DMS 273 (cell line): ENCODE measurements at regions not wholly inside any gene's neighbourhood (a gene's known extent, or its start where the extent isn't known, plus 50 kb on each side); places are given as distances from the start of the nearest gene placed in this dataset.
A peak's percentile ranks its signal among the peaks of the same experiment; 100 is the strongest.
"Not testable (repeated sequence)": the region's sequence is repeated elsewhere in the genome, so short reads cannot be mapped to it uniquely, and the experiment has no call there.

Source experiments
- DNase-seq: peaks from one replicate; lab custom pipeline; 2025; ENCODE audit not compliant: unreplicated experiment; lab: John Stamatoyannopoulos, UW

GRCh38 chr16:86861270-86861858 is 283.0 kb downstream of the FOXL1 start:
- DNase-seq = not testable (repeated sequence)

DNA sequence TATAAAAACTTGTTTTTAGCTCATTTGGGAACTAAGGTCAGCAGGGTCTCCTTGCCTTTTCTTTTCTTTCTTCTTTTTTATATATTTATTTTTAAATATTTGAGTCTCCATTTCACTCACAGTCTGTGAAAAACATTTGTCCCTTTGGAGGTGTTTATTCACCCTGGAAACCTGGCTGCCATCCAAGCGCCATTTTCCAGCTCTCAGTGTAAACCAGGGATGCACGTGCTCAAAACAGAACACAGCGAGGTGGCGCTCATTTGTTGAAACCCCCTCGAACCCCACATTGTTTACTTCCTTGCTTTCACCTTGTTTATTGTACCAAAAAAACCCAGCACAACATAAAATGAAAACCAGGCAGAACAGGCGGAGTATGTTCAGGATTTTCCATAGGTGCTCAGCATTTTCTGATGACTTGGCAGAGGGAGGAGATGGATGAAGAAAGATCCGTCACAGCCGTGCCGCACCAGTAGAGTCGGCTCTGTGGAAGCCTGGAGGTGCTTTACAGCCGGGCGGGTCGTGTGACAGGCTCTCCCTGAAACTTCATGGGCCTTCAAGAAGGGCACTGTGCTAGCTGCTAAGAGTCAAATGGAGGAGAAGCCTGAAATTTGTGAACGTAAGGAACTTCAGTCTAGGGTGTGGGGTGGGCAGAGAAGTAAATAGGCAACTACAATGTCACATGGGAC is 284.4 kb downstream of the FOXL1 start:
- peak; percentile 16 for DNase-seq

- DNase-seq = no peak
Observed at GRCh38 chr16:86863609-86864008, 285.3 kb downstream of the FOXL1 start.

DNA sequence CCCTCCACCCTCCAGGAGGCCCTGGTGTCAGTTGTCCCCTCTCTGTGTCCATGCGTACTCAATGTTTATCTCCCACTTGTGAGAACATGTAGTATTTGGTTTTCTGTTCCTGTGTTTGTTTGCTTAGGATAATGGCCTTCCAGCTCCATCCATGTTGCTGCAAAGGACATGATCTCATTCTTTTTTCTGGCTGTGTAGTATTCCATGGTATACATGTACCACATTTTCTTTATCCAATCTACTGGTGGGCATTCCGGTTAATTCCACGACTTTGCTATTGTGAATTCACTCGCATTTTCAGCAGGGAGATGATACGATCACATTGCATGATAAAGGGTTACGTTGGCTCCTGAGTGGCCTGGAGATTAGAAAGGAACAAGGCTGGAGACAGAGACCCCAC is 286.2 kb downstream of the FOXL1 start:
- DNase-seq = no peak

GRCh38 chr16:86865851-86866662 is 287.7 kb downstream of the FOXL1 start:
- DNase-seq = no peak

DNA sequence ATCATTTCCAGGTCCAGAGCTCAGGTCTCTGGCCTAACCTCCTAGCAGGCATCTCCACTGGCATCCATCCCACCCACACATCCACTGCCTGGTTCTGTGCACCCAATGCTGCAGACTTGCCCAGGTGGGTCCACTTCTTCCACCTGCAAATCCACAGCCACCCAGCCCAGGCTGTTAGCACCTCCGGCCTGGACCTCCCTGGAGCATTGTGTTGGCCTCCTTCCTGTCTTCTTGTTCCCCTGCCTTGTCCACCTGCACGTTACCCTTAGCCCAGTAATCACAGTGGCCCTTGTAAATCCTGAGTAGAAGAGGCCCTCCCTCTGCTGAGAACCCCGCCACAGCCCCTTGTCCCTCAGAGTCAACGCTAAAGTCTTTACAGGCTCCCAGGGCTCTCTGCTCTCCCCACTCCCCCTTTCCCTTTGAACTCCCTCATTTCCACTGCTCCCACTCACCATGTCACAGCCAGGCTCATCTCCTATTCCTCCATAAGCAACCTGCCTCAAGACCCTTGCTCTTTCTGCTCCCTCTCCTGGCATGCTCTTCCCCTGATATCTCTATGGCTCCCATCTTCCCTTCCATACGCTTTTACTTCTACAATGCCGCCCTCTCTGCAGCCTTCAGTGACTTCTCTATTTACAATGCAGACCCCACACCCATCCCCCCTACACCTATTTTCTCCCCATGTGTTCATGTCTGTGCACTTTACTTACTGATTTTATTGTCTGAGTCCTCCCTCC is 288.8 kb downstream of the FOXL1 start:
- no peak for DNase-seq

DNA sequence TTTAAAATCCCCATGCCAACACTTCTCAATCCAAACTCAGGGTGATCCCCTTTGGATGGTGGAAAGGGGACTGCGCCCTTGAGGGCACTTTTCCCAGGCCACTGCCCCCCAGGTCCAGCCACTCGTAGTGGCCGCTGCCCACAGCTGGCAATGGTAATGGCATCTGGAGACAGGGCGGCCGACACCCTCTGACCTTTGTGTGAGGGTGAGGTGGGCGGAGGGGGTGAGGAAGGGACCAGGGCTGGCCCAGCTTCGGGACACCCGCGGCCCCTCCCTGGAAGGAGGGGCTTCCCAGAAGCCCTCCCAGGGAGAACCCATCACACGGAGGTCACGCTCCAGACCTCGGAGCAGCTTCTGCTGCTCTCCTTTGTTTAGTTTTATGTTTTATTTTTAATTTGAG is 289.7 kb downstream of the FOXL1 start:
- DNase-seq = no peak

- no peak for DNase-seq
Observed at GRCh38 chr16:86868786-86869185, 290.4 kb downstream of the FOXL1 start.

DNA sequence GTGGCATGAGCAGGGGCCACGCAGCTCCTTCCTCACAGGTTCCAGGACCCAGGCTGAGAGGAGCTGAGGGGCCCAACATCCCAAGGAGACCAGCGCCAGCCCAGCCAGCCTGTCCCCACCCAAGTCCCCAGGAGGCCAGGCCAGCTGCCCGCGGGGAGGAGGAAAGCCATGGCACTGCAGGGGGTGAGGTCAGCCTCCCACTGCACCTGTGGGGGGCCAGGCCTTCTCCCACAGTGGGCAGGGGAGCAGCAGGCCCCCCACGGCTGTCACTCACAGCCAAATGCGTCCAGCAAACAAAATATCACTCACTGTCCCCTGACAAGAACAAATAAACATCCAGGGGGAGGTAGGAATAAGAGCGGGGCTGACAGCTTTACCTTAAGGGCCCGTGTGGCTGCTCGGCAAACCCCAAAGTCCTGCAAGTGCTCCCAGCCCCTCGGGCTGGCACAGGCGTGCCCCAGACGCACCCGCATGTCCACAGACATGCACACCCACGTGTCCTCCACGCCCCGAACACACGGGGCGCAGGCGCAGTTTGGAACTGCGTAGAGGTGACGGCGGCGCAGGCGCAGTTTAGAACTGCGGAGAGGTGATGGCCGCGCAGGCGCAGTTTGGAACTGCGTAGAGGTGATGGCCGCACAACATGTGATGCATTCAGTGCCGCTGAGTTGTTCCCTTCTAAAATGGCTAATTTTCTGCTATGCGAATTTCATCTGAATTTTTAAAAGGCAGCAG is 291.1 kb downstream of the FOXL1 start:
- DNase-seq = no peak

GRCh38 chr16:86870380-86870779 is 292.0 kb downstream of the FOXL1 start:
- no peak for DNase-seq

DNA sequence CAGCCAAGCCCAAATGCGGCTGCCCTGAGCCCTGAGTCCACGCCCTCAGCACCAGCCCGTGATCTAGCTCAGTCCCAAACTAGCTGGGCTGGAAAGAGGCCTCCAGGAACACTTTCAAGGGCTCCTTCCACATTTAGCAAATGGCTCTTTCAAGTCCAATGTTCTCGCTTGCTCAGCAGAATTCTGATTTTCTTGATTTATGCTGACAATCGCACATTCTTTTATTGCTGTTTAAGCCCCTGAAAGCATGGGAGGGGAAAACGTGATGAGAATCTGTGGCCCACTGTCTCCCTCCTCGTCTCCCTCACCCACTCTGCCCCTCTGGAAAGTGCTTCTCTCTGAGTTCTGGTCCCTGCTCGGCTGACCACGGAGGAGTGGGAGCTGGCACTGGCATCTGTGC is 293.8 kb downstream of the FOXL1 start:
- no peak for DNase-seq

DNA sequence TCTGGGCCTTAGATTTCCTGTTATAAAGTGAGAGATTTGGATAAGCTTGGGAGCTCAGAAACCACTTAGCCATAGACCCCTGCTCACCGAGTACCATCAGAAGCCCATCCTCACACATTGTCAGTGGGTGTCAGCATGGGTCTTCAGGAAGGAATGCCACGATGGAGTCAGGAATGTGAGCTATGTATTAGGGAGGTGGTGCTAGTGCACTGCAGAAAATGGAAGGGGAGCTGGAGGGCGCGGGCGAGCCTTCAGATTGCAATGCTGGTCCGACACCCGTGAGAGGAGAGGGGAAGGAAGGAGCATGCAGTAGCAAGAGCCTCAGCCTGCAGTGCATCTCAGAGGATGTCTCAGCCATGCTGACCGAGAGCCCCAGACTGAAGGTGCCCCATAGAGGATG is 294.5 kb downstream of the FOXL1 start:
- no peak for DNase-seq

GRCh38 chr16:86874141-86874540 is 295.8 kb downstream of the FOXL1 start:
- peak; percentile 20 for DNase-seq

- no peak for DNase-seq
Observed at GRCh38 chr16:86876499-86876898, 298.1 kb downstream of the FOXL1 start.

GRCh38 chr16:86877108-86877507 is 298.8 kb downstream of the FOXL1 start:
- DNase-seq = no peak

GRCh38 chr16:86877835-86878234 is 299.5 kb downstream of the FOXL1 start:
- no peak for DNase-seq

GRCh38 chr16:86878236-86879080 is 300.1 kb downstream of the FOXL1 start:
- DNase-seq = no peak

- DNase-seq = no peak
Observed at GRCh38 chr16:86879268-86879667, 300.9 kb downstream of the FOXL1 start.

DNA sequence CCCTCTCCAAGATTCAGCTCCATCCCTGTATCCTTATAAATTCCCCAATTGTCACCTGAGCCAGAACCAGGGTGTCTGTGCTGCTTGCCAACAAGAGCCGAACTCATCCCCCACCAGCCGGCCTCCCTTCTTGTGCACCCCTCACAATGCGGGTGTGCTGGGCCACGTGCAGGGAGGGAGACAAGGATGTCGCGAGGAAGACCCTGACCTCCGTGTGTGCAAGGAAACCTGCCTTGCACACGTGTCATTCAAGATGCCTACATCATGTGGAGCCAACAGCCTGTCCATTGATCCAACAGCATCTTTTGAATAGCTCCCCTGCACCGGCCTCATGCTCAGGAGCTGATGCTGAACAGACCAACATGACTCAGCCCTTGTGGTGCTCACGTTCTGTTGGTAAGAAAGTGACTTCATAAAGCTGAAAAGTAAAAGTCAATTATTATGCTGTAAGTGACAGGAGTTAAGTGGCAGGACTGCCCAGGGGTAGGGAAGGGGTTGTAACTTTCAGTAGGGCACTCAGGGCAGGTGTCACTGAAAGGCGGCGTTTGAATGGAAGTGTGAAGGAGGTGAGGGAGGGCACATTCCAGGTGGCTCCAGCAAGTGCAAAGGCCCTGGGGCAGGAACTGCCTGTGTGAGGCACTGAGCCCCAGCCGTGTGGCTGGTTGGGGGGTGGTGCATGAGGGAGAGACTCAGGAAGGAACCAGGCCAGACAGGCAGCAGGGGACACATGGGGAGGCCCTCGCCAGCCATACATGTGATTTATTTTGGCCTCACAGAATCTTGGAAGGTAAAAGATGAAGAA is 302.2 kb downstream of the FOXL1 start:
- DNase-seq = no peak
